ENCODE measurements at regions not wholly inside any gene's neighbourhood (a gene's known extent, or its start where the extent isn't known, plus 50 kb on each side); places are given as distances from the start of the nearest gene placed in this dataset.
"Not testable (repeated sequence)": the region's sequence is repeated elsewhere in the genome, so short reads cannot be mapped to it uniquely, and the experiment has no call there.

DNA sequence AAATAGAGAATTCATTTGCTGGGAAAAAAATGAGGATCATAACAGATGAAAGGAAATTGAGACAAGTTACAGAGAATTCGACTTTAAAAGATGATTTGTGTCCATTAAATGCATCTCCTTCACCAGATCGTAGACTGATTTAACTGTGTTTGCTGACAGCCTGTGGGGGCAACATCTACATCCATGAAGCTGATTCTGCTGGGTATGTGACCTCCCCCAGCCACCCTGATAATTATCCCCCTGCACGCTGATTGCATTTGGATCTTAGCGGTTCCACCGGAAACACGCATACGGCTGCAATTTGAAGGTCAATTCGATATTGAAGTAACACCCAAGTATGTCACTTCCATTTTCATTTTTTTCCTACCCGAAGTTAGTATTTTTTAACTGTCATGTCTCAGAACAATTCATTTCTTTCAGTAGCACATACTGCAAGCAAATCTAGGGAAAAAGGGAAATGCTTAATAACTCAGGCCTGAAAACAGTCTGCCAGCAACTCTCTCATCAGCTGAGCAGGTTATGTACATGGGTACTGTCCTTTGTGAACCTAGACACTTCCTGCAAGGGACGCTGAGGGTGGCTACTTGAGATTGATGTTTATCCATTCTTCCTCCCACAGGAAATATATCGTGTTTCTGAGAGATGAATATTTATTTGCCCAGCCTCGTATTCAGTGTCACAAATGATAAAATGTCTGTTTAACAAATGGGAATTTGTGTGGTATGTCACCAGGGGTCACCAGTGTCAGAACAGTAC lies 134.9 kb downstream of the ZNF22 start:
- WGBS, 2 donors: 60 to 65% methylated on average over 12 of the region's 12 CpGs
- H3K36me3 ChIP-seq: no peaks in the 10 kb centered on the region
- H3K27me3 ChIP-seq: no peaks in the 10 kb centered on the region
- no peak for DNase-seq
- H3K27ac ChIP-seq: no peak overlapping the region
- H3K4me3 ChIP-seq: no peak overlapping the region
- H3K9me3 ChIP-seq: no peaks in the 10 kb centered on the region
- H3K4me1 ChIP-seq: no peaks in the 10 kb centered on the region
- intact Hi-C loops (cut with DNase I): no loop called here
- TF ChIP-seq EP300 (IDR thresholded peaks at IDR 0.05) (no peak), POLR2AphosphoS5 (IDR thresholded peaks at IDR 0.05) (no peak), POLR2A (IDR thresholded peaks at IDR 0.05) (no peak), CTCF (IDR thresholded peaks at IDR 0.05) (no peak)

DNA sequence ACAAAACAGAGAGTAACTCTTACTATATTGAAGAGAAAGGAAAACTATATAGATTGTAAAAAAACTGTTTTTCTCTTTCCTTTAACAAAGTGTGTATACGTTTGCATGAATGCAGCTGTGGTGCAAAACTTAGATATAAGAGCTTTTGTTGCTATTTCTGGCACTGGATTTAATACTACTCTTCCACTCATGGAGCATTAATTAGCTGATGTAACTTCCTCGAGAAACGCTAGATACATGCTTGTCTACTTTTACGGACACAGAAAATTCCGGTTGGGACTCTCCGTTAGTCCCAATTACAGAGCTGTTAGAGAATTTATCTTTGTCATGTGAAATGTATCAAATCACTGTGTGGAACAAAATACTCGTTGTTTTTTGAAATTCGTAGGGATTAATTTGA lies 135.5 kb downstream of the ZNF22 start:
- no peak overlapping the region for H3K27ac ChIP-seq
- no peak for TF ChIP-seq POLR2A (IDR thresholded peaks at IDR 0.05)
- no peak for TF ChIP-seq POLR2AphosphoS5 (IDR thresholded peaks at IDR 0.05)
- no peaks in the 10 kb centered on the region for H3K9me3 ChIP-seq
- no peaks in the 10 kb centered on the region for H3K27me3 ChIP-seq
- intact Hi-C loops (cut with DNase I): no loop called here
- H3K4me3 ChIP-seq: no peak overlapping the region
- no peaks in the 10 kb centered on the region for H3K36me3 ChIP-seq
- 64 to 69% methylated on average over 8 of the region's 8 CpGs for WGBS, 2 donors
- no peaks in the 10 kb centered on the region for H3K4me1 ChIP-seq
- no peak for DNase-seq

- Histone ChIP-seq H3K4me1 (no peaks in the 10 kb centered on the region), H3K27ac (no peak overlapping the region), H3K36me3 (no peaks in the 10 kb centered on the region), H3K9me3 (no peaks in the 10 kb centered on the region), H3K27me3 (peaks cover 0 to 3% (median 0%) of the 10 kb centered on the region in 3 donors), H3K4me3 (no peak overlapping the region)
- WGBS, 2 donors: 84 to 87% methylated on average over 3 of the region's 3 CpGs
- intact Hi-C loops (cut with DNase I): no loop called here
- DNase-seq: no peak
- TF ChIP-seq POLR2A (IDR thresholded peaks at IDR 0.05): no peak
Measured at GRCh38 chr10:45144326-45145070, 143.8 kb downstream of the ZNF22 start.

- not testable (repeated sequence) for H3K4me1 ChIP-seq, H3K27ac ChIP-seq
- WGBS, 2 donors: 38 to 75% methylated on average over 1 of the region's 1 CpG
Measured at GRCh38 chr10:45145143-45145542, 144.4 kb downstream of the ZNF22 start.

GRCh38 chr10:45147000-45147399 lies 146.3 kb downstream of the ZNF22 start:
- no peak for DNase-seq
- TF ChIP-seq POLR2AphosphoS5 (IDR thresholded peaks at IDR 0.05) (no peak), EP300 (IDR thresholded peaks at IDR 0.05) (no peak), CTCF (IDR thresholded peaks at IDR 0.05) (no peak), POLR2A (IDR thresholded peaks at IDR 0.05) (no peak)
- intact Hi-C loops (cut with DNase I): no loop called here
- Histone ChIP-seq H3K27me3 (peaks cover 0 to 3% (median 0%) of the 10 kb centered on the region in 3 donors), H3K27ac (no peak overlapping the region), H3K4me1 (no peaks in the 10 kb centered on the region), H3K36me3 (no peaks in the 10 kb centered on the region), H3K9me3 (no peaks in the 10 kb centered on the region), H3K4me3 (no peak overlapping the region)
- WGBS, 2 donors: 54 to 57% methylated on average over 3 of the region's 3 CpGs

More at GRCh38 chr10:45145143-45145542, 144.4 kb downstream of the ZNF22 start:
- H3K36me3 ChIP-seq; H3K27me3 ChIP-seq; H3K9me3 ChIP-seq; intact Hi-C loops (cut with DNase I); H3K4me3 ChIP-seq; DNase-seq: not testable (repeated sequence)

GRCh38 chr10:45150997-45151396 lies 150.3 kb downstream of the ZNF22 start:
- no peaks in the 10 kb centered on the region for H3K36me3 ChIP-seq
- TF ChIP-seq CTCF (IDR thresholded peaks at IDR 0.05): no peak
- no peak for TF ChIP-seq POLR2A (IDR thresholded peaks at IDR 0.05)
- no peak for TF ChIP-seq EP300 (IDR thresholded peaks at IDR 0.05)
- TF ChIP-seq POLR2AphosphoS5 (IDR thresholded peaks at IDR 0.05): no peak
- no peak overlapping the region for H3K4me3 ChIP-seq
- H3K4me1 ChIP-seq: no peaks in the 10 kb centered on the region
- intact Hi-C loops (cut with DNase I): no loop called here
- H3K9me3 ChIP-seq: no peaks in the 10 kb centered on the region
- no peaks in the 10 kb centered on the region for H3K27me3 ChIP-seq
- no peak for DNase-seq
- no peak overlapping the region for H3K27ac ChIP-seq
- WGBS, 2 donors: 86 to 88% methylated on average over 9 of the region's 9 CpGs

Data from sigmoid colon (tissue), 6 donors.